Loucy (cell line): ENCODE measurements at regions not wholly inside any gene's neighbourhood (a gene's known extent, or its start where the extent isn't known, plus 50 kb on each side); places are given as distances from the start of the nearest gene placed in this dataset.

Source experiments
- H2AFZ ChIP-seq: fragments of 200-600 bp; sonication (generic); 2 replicates; pipeline ENCODE4 v1.6.0; 2016; ENCODE audit warnings: antibody characterized with exemption, mild to moderate bottlenecking, low read length, moderate library complexity
- H3F3A ChIP-seq: fragments of 200-600 bp; 2 replicates; pipeline ENCODE4 v1.6.0; 2016; ENCODE audit warnings: antibody characterized with exemption, low read depth, mild to moderate bottlenecking
- H3K27me3 ChIP-seq: fragments of 200-600 bp; sonication (generic); 2 replicates; pipeline ENCODE4 v1.6.1; 2014; ENCODE audit warnings: low read length, mild to moderate bottlenecking; ENCODE audit not compliant: insufficient read depth, poor library complexity, severe bottlenecking
- H3K36me3 ChIP-seq: fragments of 200-600 bp; sonication (generic); 2 replicates; pipeline ENCODE4 v1.6.1; 2016; ENCODE audit warnings: low read length; ENCODE audit not compliant: insufficient read depth
- H3K4me1 ChIP-seq: fragments of 200-600 bp; sonication (generic); 2 replicates; pipeline ENCODE4 v1.5.1; 2014; ENCODE audit warnings: low read length, mild to moderate bottlenecking; ENCODE audit not compliant: insufficient read depth, poor library complexity, severe bottlenecking
- H3K4me2 ChIP-seq: fragments of 200-600 bp; sonication (generic); 2 replicates; pipeline ENCODE4 v1.6.0; 2014; ENCODE audit warnings: antibody characterized with exemption, low read length, low read depth, mild to moderate bottlenecking; ENCODE audit not compliant: poor library complexity, severe bottlenecking
- H3K4me3 ChIP-seq: fragments of 200-600 bp; sonication (generic); 2 replicates; pipeline ENCODE4 v1.5.1; 2014; ENCODE audit warnings: low read length, mild to moderate bottlenecking, mixed read lengths; ENCODE audit not compliant: poor library complexity, severe bottlenecking
- H3K79me2 ChIP-seq: fragments of 200-600 bp; sonication (generic); 2 replicates; pipeline ENCODE4 v1.6.1; 2014; ENCODE audit warnings: low read length; ENCODE audit not compliant: insufficient read depth
- H3K9ac ChIP-seq: fragments of 200-600 bp; sonication (generic); 2 replicates; pipeline ENCODE4 v1.6.0; 2014; ENCODE audit warnings: mild to moderate bottlenecking, low read depth, low read length, moderate library complexity; ENCODE audit not compliant: poor library complexity, severe bottlenecking
- H3K9me2 ChIP-seq: fragments of 200-600 bp; sonication (generic); replicated peaks from 2 replicates; pipeline ENCODE4 v1.6.1; 2016; ENCODE audit warnings: low read depth, low read length, mixed read lengths
- H3K9me3 ChIP-seq: fragments of 200-600 bp; sonication (generic); 2 replicates; pipeline ENCODE4 v1.6.1; 2014; ENCODE audit warnings: mild to moderate bottlenecking, antibody characterized with exemption, low read length, low read depth; ENCODE audit not compliant: insufficient read depth
- H4K20me1 ChIP-seq: fragments of 200-600 bp; sonication (generic); 2 replicates; pipeline ENCODE4 v1.6.0; 2014; ENCODE audit warnings: antibody characterized with exemption, low read length, mild to moderate bottlenecking; ENCODE audit not compliant: insufficient read depth, poor library complexity, severe bottlenecking
- CTCF ChIP-seq: fragments of 200-600 bp; sonication (generic); conservative IDR thresholded peaks from 2 replicates; pipeline ENCODE4 v1.5.1; 2014; ENCODE audit warnings: mild to moderate bottlenecking, antibody characterized with exemption, low read length
- EZH2phosphoT487 ChIP-seq: fragments of 200-600 bp; IDR thresholded peaks from 2 replicates; pipeline ENCODE4 v1.6.1; 2018; ENCODE audit warnings: antibody characterized with exemption, mild to moderate bottlenecking, moderate library complexity, borderline replicate concordance

GRCh38 chr10:113273181-113274163, 279.4 kb upstream of the HABP2 start:
- Histone ChIP-seq H3K9me2 (no peaks in the 10 kb centered on the region), H3K4me3 (no peak overlapping the region), H3K9ac (no peak overlapping the region), H3K36me3 (no peaks in the 10 kb centered on the region), H3K4me2 (no peak overlapping the region), H4K20me1 (no peaks in the 10 kb centered on the region), H2AFZ (no peak overlapping the region), H3K79me2 (no peaks in the 10 kb centered on the region), H3K27me3 (no peaks in the 10 kb centered on the region), H3F3A (no peaks in the 10 kb centered on the region), H3K4me1 (no peaks in the 10 kb centered on the region), H3K9me3 (no peaks in the 10 kb centered on the region; the same call in 1 of the 2 replicates)
- TF ChIP-seq EZH2phosphoT487 (no peak), CTCF (no peak)

GRCh38 chr10:113274176-113274829, 278.6 kb upstream of the HABP2 start:
- H3K4me1 ChIP-seq: no peaks in the 10 kb centered on the region
- H2AFZ ChIP-seq: no peak overlapping the region
- H3K4me3 ChIP-seq: no peak overlapping the region
- no peak overlapping the region for H3K9ac ChIP-seq
- H3K9me2 ChIP-seq: no peaks in the 10 kb centered on the region
- no peaks in the 10 kb centered on the region; the same call in 1 of the 2 replicates for H3K9me3 ChIP-seq
- H3F3A ChIP-seq: no peaks in the 10 kb centered on the region
- H3K4me2 ChIP-seq: no peak overlapping the region
- H3K27me3 ChIP-seq: no peaks in the 10 kb centered on the region
- no peaks in the 10 kb centered on the region for H3K79me2 ChIP-seq
- no peaks in the 10 kb centered on the region for H4K20me1 ChIP-seq
- H3K36me3 ChIP-seq: no peaks in the 10 kb centered on the region
- TF ChIP-seq EZH2phosphoT487: no peak
- TF ChIP-seq CTCF: no peak

GRCh38 chr10:113278221-113278620, 274.6 kb upstream of the HABP2 start:
- H3K4me2 ChIP-seq: no peak overlapping the region
- no peaks in the 10 kb centered on the region for H3K4me1 ChIP-seq
- H3F3A ChIP-seq: no peaks in the 10 kb centered on the region
- no peak overlapping the region for H3K4me3 ChIP-seq
- no peaks in the 10 kb centered on the region for H3K79me2 ChIP-seq
- no peaks in the 10 kb centered on the region for H3K9me2 ChIP-seq
- no peak overlapping the region for H3K9ac ChIP-seq
- H3K36me3 ChIP-seq: no peaks in the 10 kb centered on the region
- no peak for TF ChIP-seq CTCF
- TF ChIP-seq EZH2phosphoT487: no peak
- H2AFZ ChIP-seq: no peak overlapping the region
- H4K20me1 ChIP-seq: no peaks in the 10 kb centered on the region
- no peaks in the 10 kb centered on the region; the same call in 1 of the 2 replicates for H3K9me3 ChIP-seq
- no peaks in the 10 kb centered on the region for H3K27me3 ChIP-seq
